ENCODE measurements at regions not wholly inside any gene's neighbourhood (a gene's known extent, or its start where the extent isn't known, plus 50 kb on each side); places are given as distances from the start of the nearest gene placed in this dataset.
A peak's percentile ranks its signal among the peaks of the same experiment; 100 is the strongest.
"Not testable (repeated sequence)": the region's sequence is repeated elsewhere in the genome, so short reads cannot be mapped to it uniquely, and the experiment has no call there.

DNA sequence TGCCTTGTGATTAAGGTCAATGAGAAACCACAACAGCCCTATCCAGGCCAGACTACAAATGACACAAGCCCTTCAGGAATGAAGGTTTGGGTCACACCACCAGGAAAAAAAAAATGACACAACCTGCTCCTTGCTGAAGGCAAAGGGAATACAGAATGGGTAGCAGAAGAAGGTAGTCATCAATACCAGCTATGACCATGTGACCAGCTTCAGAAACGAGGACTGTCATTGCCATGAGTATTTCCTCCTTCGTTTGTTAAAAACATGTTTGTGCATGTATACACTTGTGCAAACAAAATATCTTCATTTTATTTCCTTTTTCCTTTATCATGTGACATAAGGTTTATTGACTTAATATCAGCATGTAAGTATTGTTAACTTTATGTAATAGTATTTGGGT lies 226.6 kb downstream of the CDH19 start:
- DNase-seq: no peak
- H3K4me3 ChIP-seq: no peak overlapping the region
- no peak overlapping the region for H3K27ac ChIP-seq
- no peaks in the 10 kb centered on the region for H3K4me1 ChIP-seq
- no peaks in the 10 kb centered on the region for H3K27me3 ChIP-seq
- WGBS, 5 donors: 65 to 80% (median 73%) methylated on average over 2 of the region's 2 CpGs
- intact Hi-C loops (cut with DNase I; ENCODE audit: low total_unique reads): no loop called here
- TF ChIP-seq POLR2A (IDR thresholded peaks at IDR 0.05) (no peak), EP300 (IDR thresholded peaks at IDR 0.05) (no peak)
- TF ChIP-seq, protein P1, sequence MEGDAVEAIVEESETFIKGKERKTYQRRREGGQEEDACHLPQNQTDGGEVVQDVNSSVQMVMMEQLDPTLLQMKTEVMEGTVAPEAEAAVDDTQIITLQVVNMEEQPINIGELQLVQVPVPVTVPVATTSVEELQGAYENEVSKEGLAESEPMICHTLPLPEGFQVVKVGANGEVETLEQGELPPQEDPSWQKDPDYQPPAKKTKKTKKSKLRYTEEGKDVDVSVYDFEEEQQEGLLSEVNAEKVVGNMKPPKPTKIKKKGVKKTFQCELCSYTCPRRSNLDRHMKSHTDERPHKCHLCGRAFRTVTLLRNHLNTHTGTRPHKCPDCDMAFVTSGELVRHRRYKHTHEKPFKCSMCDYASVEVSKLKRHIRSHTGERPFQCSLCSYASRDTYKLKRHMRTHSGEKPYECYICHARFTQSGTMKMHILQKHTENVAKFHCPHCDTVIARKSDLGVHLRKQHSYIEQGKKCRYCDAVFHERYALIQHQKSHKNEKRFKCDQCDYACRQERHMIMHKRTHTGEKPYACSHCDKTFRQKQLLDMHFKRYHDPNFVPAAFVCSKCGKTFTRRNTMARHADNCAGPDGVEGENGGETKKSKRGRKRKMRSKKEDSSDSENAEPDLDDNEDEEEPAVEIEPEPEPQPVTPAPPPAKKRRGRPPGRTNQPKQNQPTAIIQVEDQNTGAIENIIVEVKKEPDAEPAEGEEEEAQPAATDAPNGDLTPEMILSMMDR (IDR thresholded peaks at IDR 0.05): no peak
- H3K36me3 ChIP-seq: no peaks in the 10 kb centered on the region
- H3K9me3 ChIP-seq: peaks cover 0 to 17% (median 11%) of the 10 kb centered on the region in 4 donors

DNA sequence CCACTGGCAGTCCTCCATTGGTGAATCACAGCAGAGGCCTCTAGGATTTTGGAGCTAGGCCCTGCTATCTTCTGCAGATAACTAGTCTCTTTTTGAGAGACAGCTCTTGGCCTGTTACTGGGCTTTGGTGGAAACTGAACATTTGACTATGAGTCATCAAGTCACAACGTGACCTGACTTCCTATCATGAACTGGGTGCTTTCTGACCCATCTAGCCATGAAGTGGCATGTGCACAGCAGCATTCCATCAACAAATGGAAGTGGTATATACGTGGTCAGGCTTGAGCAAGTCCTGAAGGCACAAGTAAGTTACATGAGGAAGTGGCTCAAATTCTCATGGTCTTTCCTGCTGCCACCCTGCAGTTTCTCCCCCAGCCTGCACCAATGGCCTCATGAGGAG lies 228.5 kb downstream of the CDH19 start:
- H3K4me1 ChIP-seq; H3K27ac ChIP-seq; intact Hi-C loops (cut with DNase I; ENCODE audit: low total_unique reads); H3K4me3 ChIP-seq; DNase-seq; H3K36me3 ChIP-seq; H3K27me3 ChIP-seq: not testable (repeated sequence)
- H3K9me3 ChIP-seq: peaks cover 0 to 23% (median 11%) of the 10 kb centered on the region in 4 donors
- 41 to 52% (median 44%) methylated on average over 2 of the region's 2 CpGs for WGBS, 5 donors

DNA sequence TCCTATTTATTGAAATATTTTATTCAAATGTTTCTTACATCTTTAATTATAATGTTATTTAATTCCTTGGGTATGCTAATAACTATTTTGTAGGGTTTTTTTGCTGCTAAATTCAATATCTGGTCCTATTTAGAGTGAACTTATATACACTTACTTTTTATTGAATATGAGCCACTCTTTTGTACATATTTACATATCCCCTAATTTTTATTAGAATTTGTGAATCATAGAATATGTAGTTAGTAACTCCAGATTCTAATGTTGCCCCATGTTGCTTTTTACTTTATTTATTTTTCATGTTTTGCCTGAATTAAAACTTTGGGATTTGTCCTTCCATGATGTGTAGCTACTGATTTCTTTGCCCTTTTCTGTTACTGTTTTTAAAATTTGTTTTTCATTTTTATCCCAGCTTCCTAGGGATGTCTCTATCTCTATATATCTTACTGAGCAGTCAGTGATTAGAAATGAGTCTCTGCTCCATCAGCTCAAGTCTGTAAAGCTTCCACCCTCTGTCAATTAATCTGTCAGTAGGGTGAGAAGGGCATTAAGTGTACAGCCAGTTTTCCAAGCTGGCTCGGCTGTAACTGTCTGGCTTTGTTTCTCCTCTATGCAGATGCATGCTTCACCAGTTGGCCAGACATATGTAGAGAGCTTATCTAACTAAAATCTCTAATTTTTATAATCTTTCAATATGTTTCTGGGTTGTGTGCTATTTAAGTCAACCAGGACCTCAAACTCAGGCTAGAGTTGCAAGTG lies 256.9 kb downstream of the CDH19 start:
- Histone ChIP-seq H3K4me3 (no peak overlapping the region), H3K4me1 (no peaks in the 10 kb centered on the region), H3K27me3 (no peaks in the 10 kb centered on the region), H3K9me3 (no peaks in the 10 kb centered on the region), H3K36me3 (no peaks in the 10 kb centered on the region), H3K27ac (no peak overlapping the region)
- intact Hi-C loops (cut with DNase I; ENCODE audit: low total_unique reads): no loop called here
- WGBS, 5 donors: 35 to 50% (median 37%) methylated on average over 1 of the region's 1 CpG
- DNase-seq: peak in 1 of 2 donors; percentile 4
- TF ChIP-seq POLR2AphosphoS5 (IDR thresholded peaks at IDR 0.05) (no peak), EP300 (IDR thresholded peaks at IDR 0.05) (no peak), POLR2A (IDR thresholded peaks at IDR 0.05) (no peak)
- TF ChIP-seq, protein P1 (IDR thresholded peaks at IDR 0.05): no peak

DNA sequence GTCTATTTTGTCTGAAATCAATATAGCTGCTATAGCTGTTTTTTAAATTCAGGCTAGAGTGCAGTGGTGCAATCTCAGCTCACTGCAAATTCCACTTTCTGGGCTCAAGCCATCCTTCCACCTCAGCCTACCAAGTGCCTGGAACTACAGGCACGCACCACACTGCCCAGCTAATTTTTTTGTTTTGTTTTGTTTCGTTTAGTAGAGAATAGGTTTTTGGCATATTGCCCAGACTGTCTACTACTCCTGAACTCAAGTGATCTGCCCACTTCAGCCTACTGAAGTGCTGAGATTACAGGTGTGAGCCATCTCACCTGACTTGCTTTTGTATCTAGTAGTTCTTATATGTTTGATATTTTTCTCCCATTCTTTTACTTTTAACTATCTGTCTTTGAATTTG lies 259.7 kb downstream of the CDH19 start:
- H3K27ac ChIP-seq: no peak overlapping the region
- H3K4me3 ChIP-seq: no peak overlapping the region
- DNase-seq: no peak
- TF ChIP-seq POLR2AphosphoS5 (IDR thresholded peaks at IDR 0.05): no peak
- no peak for TF ChIP-seq EP300 (IDR thresholded peaks at IDR 0.05)
- TF ChIP-seq POLR2A (IDR thresholded peaks at IDR 0.05): no peak
- TF ChIP-seq, protein P1 (IDR thresholded peaks at IDR 0.05): no peak
- no peaks in the 10 kb centered on the region for H3K36me3 ChIP-seq
- 16 to 68% (median 22%) methylated on average over 2 of the region's 2 CpGs for WGBS, 5 donors
- H3K4me1 ChIP-seq: no peaks in the 10 kb centered on the region
- H3K27me3 ChIP-seq: no peaks in the 10 kb centered on the region
- intact Hi-C loops (cut with DNase I; ENCODE audit: low total_unique reads): no loop called here
- H3K9me3 ChIP-seq: no peaks in the 10 kb centered on the region

DNA sequence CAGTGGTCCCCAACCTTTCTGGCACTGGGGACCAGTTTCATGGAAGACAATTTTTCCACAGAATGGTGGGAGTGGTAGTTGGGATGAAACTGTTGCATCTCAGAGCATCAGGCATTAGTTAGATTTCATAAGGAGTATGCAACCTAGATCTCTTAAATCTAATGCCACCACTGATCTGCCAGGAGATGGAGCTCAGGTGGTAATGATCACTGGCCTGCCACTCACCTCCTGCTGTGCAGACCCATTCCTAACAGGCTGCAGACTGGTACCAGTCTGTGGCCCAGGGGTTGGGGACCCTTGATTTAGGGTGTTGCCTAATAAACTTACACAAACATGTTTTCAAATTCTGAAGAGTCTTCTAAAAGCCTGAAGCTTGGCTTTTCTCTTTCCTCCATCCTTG lies 261.3 kb downstream of the CDH19 start:
- TF ChIP-seq POLR2AphosphoS5 (IDR thresholded peaks at IDR 0.05) (no peak), POLR2A (IDR thresholded peaks at IDR 0.05) (no peak), EP300 (IDR thresholded peaks at IDR 0.05) (no peak)
- TF ChIP-seq, protein P1 (IDR thresholded peaks at IDR 0.05): no peak
- H3K27ac ChIP-seq: no peak overlapping the region
- no peaks in the 10 kb centered on the region for H3K36me3 ChIP-seq
- no peaks in the 10 kb centered on the region for H3K27me3 ChIP-seq
- no peak for DNase-seq
- intact Hi-C loops (cut with DNase I; ENCODE audit: low total_unique reads): no loop called here
- no peaks in the 10 kb centered on the region for H3K4me1 ChIP-seq
- no peak overlapping the region for H3K4me3 ChIP-seq
- H3K9me3 ChIP-seq: no peaks in the 10 kb centered on the region
